Esophagus muscularis mucosa (tissue), 3 donors: ENCODE measurements at regions not wholly inside any gene's neighbourhood (a gene's known extent, or its start where the extent isn't known, plus 50 kb on each side); places are given as distances from the start of the nearest gene placed in this dataset.

Experiments used
- EP300 ChIP-seq: sonication (generic); formaldehyde crosslinking; IDR thresholded peaks from one replicate; pipeline ENCODE4 v1.6.1; 2017; ENCODE audit warnings: antibody characterized with exemption
- TF ChIP-seq, protein P1 (sequence below), 3 experiments: fragments of 200-600 bp in 2 of 3; fragments of 450-650 bp in 1 of 3; sonication (generic) in 2 of 3; IDR thresholded peaks; one replicate each; pipeline ENCODE4 v1.5.1; 2017 to 2019; ENCODE audit warnings: antibody characterized with exemption in 3 of 3, mild to moderate bottlenecking in 2 of 3, moderate library complexity in 1 of 3

DNA sequence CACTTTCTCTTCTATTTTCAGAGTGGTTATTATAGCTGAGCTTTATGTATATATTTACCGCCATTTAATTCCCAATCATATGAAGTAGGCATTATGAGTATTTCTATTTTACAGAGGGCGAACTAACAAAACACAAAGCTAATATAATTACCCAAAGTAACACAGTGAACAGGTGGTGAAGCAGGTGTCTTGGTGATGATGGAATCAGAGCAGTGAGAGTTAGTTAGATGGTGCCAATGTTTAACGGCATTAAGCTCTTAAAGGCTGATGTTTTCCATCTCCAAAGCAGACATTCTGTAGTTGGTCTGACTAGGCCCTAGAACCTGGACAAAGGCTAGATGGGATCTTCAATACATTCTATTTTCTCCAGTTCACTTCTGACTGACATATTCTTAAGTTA lies 551.1 kb upstream of the SYNCRIP start:
- TF ChIP-seq, protein P1, sequence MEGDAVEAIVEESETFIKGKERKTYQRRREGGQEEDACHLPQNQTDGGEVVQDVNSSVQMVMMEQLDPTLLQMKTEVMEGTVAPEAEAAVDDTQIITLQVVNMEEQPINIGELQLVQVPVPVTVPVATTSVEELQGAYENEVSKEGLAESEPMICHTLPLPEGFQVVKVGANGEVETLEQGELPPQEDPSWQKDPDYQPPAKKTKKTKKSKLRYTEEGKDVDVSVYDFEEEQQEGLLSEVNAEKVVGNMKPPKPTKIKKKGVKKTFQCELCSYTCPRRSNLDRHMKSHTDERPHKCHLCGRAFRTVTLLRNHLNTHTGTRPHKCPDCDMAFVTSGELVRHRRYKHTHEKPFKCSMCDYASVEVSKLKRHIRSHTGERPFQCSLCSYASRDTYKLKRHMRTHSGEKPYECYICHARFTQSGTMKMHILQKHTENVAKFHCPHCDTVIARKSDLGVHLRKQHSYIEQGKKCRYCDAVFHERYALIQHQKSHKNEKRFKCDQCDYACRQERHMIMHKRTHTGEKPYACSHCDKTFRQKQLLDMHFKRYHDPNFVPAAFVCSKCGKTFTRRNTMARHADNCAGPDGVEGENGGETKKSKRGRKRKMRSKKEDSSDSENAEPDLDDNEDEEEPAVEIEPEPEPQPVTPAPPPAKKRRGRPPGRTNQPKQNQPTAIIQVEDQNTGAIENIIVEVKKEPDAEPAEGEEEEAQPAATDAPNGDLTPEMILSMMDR (IDR thresholded peaks at IDR 0.05), result no peak
- TF ChIP-seq EP300, result no peak
